HEK293 (cell line): ENCODE measurements at regions not wholly inside any gene's neighbourhood (a gene's known extent, or its start where the extent isn't known, plus 50 kb on each side); places are given as distances from the start of the nearest gene placed in this dataset.

Experiments
- CTCF ChIA-PET: fragments of 350-600 bp; formaldehyde crosslinking; extraction: SDS; loops from one replicate; lab custom pipeline; 2021; ENCODE audit warnings: antibody characterized with exemption; lab: Yijun Ruan, JAX
- POLR2A ChIA-PET: fragments of 300-600 bp; formaldehyde crosslinking; extraction: SDS; loops from one replicate; lab custom pipeline; 2020; ENCODE audit warnings: antibody characterized with exemption, inconsistent platforms; lab: Yijun Ruan, JAX
- H3K27ac ChIP-seq: fragments of 200-500 bp; sonication (Bioruptor generic); 2 replicates; pipeline ENCODE4 v1.5.1; 2014; ENCODE audit warnings: low read depth, low read length, control low read depth, inconsistent platforms; ENCODE audit errors: extremely low read depth
- H3K36me3 ChIP-seq, 2 experiments: fragments of 200-500 bp in 1 of 2; sonication (Bioruptor generic) in 1 of 2; 1 replicate in 1 of 2; 2 replicates in 1 of 2; pipeline ENCODE4 v1.5.1; 2014 to 2017; ENCODE audit warnings: inconsistent platforms in 2 of 2, low read length in 2 of 2; ENCODE audit not compliant: control insufficient read depth in 2 of 2, insufficient read depth in 1 of 2
- H3K4me1 ChIP-seq: fragments of 200-500 bp; sonication (Bioruptor generic); 2 replicates; pipeline ENCODE4 v1.5.1; 2014; ENCODE audit warnings: mild to moderate bottlenecking, low read length, inconsistent platforms; ENCODE audit not compliant: control insufficient read depth, insufficient read depth
- H3K4me3 ChIP-seq: 2 replicates; pipeline ENCODE4 v1.5.1; 2011; ENCODE audit warnings: low read depth, mild to moderate bottlenecking, control low read depth, low read length, moderate library complexity
- H3K9me3 ChIP-seq: fragments of 200-500 bp; sonication (Bioruptor generic); 2 replicates; pipeline ENCODE4 v1.5.1; 2014; ENCODE audit warnings: low read depth, low read length, inconsistent platforms; ENCODE audit not compliant: control insufficient read depth, insufficient read depth
- GFI1B ChIP-seq: fragments of 450-650 bp; formaldehyde crosslinking; IDR thresholded peaks from 2 replicates; pipeline ENCODE4 v1.5.1; 2016; ENCODE audit warnings: missing biosample characterization, missing genetic modification characterization
- GLIS1 ChIP-seq: fragments of 450-650 bp; formaldehyde crosslinking; IDR thresholded peaks from 2 replicates; pipeline ENCODE4 v1.5.1; 2016; ENCODE audit warnings: missing biosample characterization, missing genetic modification characterization
- KLF16 ChIP-seq: fragments of 450-650 bp; formaldehyde crosslinking; IDR thresholded peaks from 2 replicates; pipeline ENCODE4 v1.5.1; 2017; ENCODE audit warnings: missing biosample characterization, missing genetic modification characterization
- PRDM1 ChIP-seq: fragments of 450-650 bp; formaldehyde crosslinking; IDR thresholded peaks from 2 replicates; pipeline ENCODE4; 2016; ENCODE audit warnings: missing biosample characterization, missing genetic modification characterization
- REPIN1 ChIP-seq: fragments of 450-650 bp; formaldehyde crosslinking; IDR thresholded peaks from 2 replicates; pipeline ENCODE4 v1.5.1; 2017; ENCODE audit warnings: missing biosample characterization, missing genetic modification characterization, low read depth
- SCRT1 ChIP-seq: fragments of 450-650 bp; formaldehyde crosslinking; IDR thresholded peaks from 2 replicates; pipeline ENCODE4 v1.5.1; 2016; ENCODE audit warnings: missing biosample characterization, missing genetic modification characterization, borderline replicate concordance
- TCF7L2 ChIP-seq: IDR thresholded peaks from 2 replicates; pipeline ENCODE4 v1.6.1; 2011; ENCODE audit warnings: low read depth, mild to moderate bottlenecking, inconsistent platforms, low read length, moderate library complexity, borderline replicate concordance
- YY1 ChIP-seq: fragments of 450-650 bp; formaldehyde crosslinking; IDR thresholded peaks from 2 replicates; pipeline ENCODE4 v1.5.1; 2018; ENCODE audit warnings: missing biosample characterization, missing genetic modification characterization
- YY2 ChIP-seq: fragments of 450-650 bp; formaldehyde crosslinking; IDR thresholded peaks from 2 replicates; pipeline ENCODE4 v1.5.1; 2016; ENCODE audit warnings: missing biosample characterization, missing genetic modification characterization
- ZEB2 ChIP-seq: fragments of 450-650 bp; formaldehyde crosslinking; IDR thresholded peaks from 2 replicates; pipeline ENCODE4 v1.5.1; 2016; ENCODE audit warnings: missing biosample characterization, missing genetic modification characterization
- ZNF184 ChIP-seq: fragments of 450-650 bp; IDR thresholded peaks from 2 replicates; pipeline ENCODE4 v1.5.1; 2018; ENCODE audit warnings: missing biosample characterization, mild to moderate bottlenecking, missing genetic modification characterization
- ZNF214 ChIP-seq: fragments of 450-650 bp; formaldehyde crosslinking; IDR thresholded peaks from 2 replicates; pipeline ENCODE4 v1.5.1; 2017; ENCODE audit warnings: missing biosample characterization, mild to moderate bottlenecking, missing genetic modification characterization, borderline replicate concordance
- ZNF292 ChIP-seq: fragments of 450-650 bp; formaldehyde crosslinking; IDR thresholded peaks from 2 replicates; pipeline ENCODE4 v1.5.1; 2016; ENCODE audit warnings: low read depth, missing biosample characterization, missing genetic modification characterization, borderline replicate concordance
- ZNF324 ChIP-seq: fragments of 450-650 bp; formaldehyde crosslinking; IDR thresholded peaks from 2 replicates; pipeline ENCODE4 v1.5.1; 2016; ENCODE audit warnings: missing biosample characterization, missing genetic modification characterization
- ZNF335 ChIP-seq: fragments of 450-650 bp; formaldehyde crosslinking; conservative IDR thresholded peaks from 2 replicates; pipeline ENCODE4 v1.5.1; 2016; ENCODE audit warnings: missing biosample characterization, missing genetic modification characterization
- ZNF354C ChIP-seq: fragments of 450-650 bp; formaldehyde crosslinking; IDR thresholded peaks from 2 replicates; pipeline ENCODE4 v1.5.1; 2016; ENCODE audit warnings: missing biosample characterization, missing genetic modification characterization, low read depth, borderline replicate concordance
- ZNF473 ChIP-seq: fragments of 450-650 bp; formaldehyde crosslinking; IDR thresholded peaks from 2 replicates; pipeline ENCODE4 v1.5.1; 2017; ENCODE audit warnings: missing biosample characterization, missing genetic modification characterization
- ZNF513 ChIP-seq: fragments of 450-650 bp; IDR thresholded peaks from 2 replicates; pipeline ENCODE4 v1.5.1; 2018; ENCODE audit warnings: missing biosample characterization, missing genetic modification characterization
- ZNF560 ChIP-seq: fragments of 450-650 bp; formaldehyde crosslinking; IDR thresholded peaks from 2 replicates; pipeline ENCODE4 v1.5.1; 2017; ENCODE audit warnings: missing biosample characterization, missing genetic modification characterization, borderline replicate concordance
- ZNF600 ChIP-seq: fragments of 450-650 bp; formaldehyde crosslinking; IDR thresholded peaks from 2 replicates; pipeline ENCODE4 v1.5.1; 2016; ENCODE audit warnings: missing biosample characterization, missing genetic modification characterization
- ZNF670 ChIP-seq: fragments of 450-650 bp; formaldehyde crosslinking; IDR thresholded peaks from 2 replicates; pipeline ENCODE4 v1.5.1; 2016; ENCODE audit warnings: missing biosample characterization, missing genetic modification characterization, low read depth
- ZNF76 ChIP-seq: fragments of 450-650 bp; formaldehyde crosslinking; IDR thresholded peaks from 2 replicates; pipeline ENCODE4; 2016; ENCODE audit warnings: low read depth, missing biosample characterization, missing genetic modification characterization, borderline replicate concordance
- ZNF768 ChIP-seq: fragments of 450-650 bp; formaldehyde crosslinking; IDR thresholded peaks from 2 replicates; pipeline ENCODE4 v1.5.1; 2018; ENCODE audit warnings: missing biosample characterization, mild to moderate bottlenecking, missing genetic modification characterization
- ZNF776 ChIP-seq: fragments of 450-650 bp; formaldehyde crosslinking; IDR thresholded peaks from 2 replicates; pipeline ENCODE4 v1.5.0; 2017; ENCODE audit warnings: missing biosample characterization, missing genetic modification characterization, borderline replicate concordance
- ZNF785 ChIP-seq: fragments of 450-650 bp; formaldehyde crosslinking; IDR thresholded peaks from 2 replicates; pipeline ENCODE4 v1.5.1; 2016; ENCODE audit warnings: missing biosample characterization, missing genetic modification characterization
- ZNF792 ChIP-seq: fragments of 450-650 bp; formaldehyde crosslinking; IDR thresholded peaks from 2 replicates; pipeline ENCODE4 v1.5.1; 2016; ENCODE audit warnings: missing biosample characterization, missing genetic modification characterization
- ZSCAN23 ChIP-seq: fragments of 450-650 bp; formaldehyde crosslinking; IDR thresholded peaks from 2 replicates; pipeline ENCODE4 v1.5.1; 2016; ENCODE audit warnings: missing biosample characterization, missing genetic modification characterization
- TF ChIP-seq, protein P1 (sequence below): fragments of 450-650 bp; formaldehyde crosslinking; IDR thresholded peaks from 2 replicates; pipeline ENCODE4 v1.5.1; 2016; ENCODE audit warnings: missing biosample characterization, missing genetic modification characterization

DNA sequence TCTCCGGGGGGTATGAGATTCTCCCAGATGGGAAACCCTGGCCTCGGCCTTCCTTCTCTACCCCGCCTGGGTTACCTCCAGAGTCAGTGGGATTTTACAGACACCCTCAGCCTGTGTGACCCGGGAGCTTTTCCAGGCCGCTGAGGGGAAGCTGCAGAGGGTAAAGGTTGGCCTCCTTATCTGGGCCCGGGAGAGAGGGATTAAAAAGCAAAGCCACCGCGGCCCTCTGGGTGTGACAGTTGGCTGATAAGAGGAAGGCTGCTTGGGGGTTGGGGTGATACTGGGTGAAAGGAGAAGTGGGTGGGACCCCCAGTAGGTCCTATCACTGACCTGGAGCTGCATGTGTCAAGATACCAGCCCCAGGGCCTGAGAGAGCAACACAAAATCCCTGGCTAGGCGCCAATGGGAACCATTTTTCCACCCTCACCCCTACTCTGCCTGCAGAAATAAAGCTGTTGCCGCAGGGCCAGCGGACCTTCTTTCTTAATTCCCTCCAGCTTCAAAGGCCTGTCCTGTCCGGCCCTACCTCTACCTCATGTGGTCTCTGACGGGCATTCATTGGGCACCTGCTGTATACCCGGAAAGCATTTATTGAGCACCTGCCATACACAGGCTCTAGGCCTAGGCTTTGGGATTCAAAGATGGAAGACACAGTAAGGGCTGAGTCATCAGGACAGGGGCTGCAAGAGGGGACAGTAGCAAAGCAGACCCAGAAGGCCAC, 77.6 kb upstream of the GSE1 start:
- TF ChIP-seq ZNF214 (no peak), ZNF335 (tag by site-specific recombination) (no peak), ZNF473 (tag by site-specific recombination) (no peak), GFI1B (tag by site-specific recombination) (no peak), PRDM1 (tag by site-specific recombination) (no peak), YY1 (tag by site-specific recombination) (no peak), ZNF184 (tag by site-specific recombination) (no peak), ZNF354C (tag by site-specific recombination) (no peak), YY2 (tag by site-specific recombination) (no peak), SCRT1 (tag by site-specific recombination) (no peak), ZNF768 (tag by site-specific recombination) (no peak), ZNF513 (tag by site-specific recombination) (no peak), GLIS1 (tag by site-specific recombination) (0 out of 2 replicates have a peak, but pooled peaks have one; percentile 15), ZNF776 (tag by site-specific recombination) (no peak), ZEB2 (tag by site-specific recombination) (no peak), TCF7L2 (peak; percentile 94), ZNF76 (tag by site-specific recombination) (no peak), ZNF792 (tag by site-specific recombination) (peak; percentile 95)
- H3K36me3 ChIP-seq = peaks cover 0 to 3% of the 10 kb centered on the region in 2 experiments; a peak in 1 of 3 replicates
- H3K4me3 ChIP-seq = no peak overlapping the region
- H3K4me1 ChIP-seq = no peaks in the 10 kb centered on the region
- ChIA-PET POLR2A (no interaction called here), CTCF (no interaction called here)
- H3K27ac ChIP-seq = no peak overlapping the region
- H3K9me3 ChIP-seq = no peaks in the 10 kb centered on the region

- no peak overlapping the region for H3K4me3 ChIP-seq
- CTCF ChIA-PET = no interaction called here
These were observed 77.1 kb upstream of the GSE1 start for GRCh38 chr16:85536073-85536410.

GRCh38 chr16:85536411-85537330, 76.5 kb upstream of the GSE1 start:
- POLR2A ChIA-PET = no interaction called here
- TF ChIP-seq KLF16 = no peak
- no peak for TF ChIP-seq ZNF560 (tag by site-specific recombination)
- no peak for TF ChIP-seq REPIN1 (tag by site-specific recombination)
- TF ChIP-seq ZNF292 (tag by site-specific recombination) = no peak
- no peak for TF ChIP-seq ZSCAN23 (tag by site-specific recombination)
- no peak for TF ChIP-seq ZNF785 (tag by site-specific recombination)
- TF ChIP-seq GFI1B (tag by site-specific recombination) = no peak
- TF ChIP-seq, protein P1, sequence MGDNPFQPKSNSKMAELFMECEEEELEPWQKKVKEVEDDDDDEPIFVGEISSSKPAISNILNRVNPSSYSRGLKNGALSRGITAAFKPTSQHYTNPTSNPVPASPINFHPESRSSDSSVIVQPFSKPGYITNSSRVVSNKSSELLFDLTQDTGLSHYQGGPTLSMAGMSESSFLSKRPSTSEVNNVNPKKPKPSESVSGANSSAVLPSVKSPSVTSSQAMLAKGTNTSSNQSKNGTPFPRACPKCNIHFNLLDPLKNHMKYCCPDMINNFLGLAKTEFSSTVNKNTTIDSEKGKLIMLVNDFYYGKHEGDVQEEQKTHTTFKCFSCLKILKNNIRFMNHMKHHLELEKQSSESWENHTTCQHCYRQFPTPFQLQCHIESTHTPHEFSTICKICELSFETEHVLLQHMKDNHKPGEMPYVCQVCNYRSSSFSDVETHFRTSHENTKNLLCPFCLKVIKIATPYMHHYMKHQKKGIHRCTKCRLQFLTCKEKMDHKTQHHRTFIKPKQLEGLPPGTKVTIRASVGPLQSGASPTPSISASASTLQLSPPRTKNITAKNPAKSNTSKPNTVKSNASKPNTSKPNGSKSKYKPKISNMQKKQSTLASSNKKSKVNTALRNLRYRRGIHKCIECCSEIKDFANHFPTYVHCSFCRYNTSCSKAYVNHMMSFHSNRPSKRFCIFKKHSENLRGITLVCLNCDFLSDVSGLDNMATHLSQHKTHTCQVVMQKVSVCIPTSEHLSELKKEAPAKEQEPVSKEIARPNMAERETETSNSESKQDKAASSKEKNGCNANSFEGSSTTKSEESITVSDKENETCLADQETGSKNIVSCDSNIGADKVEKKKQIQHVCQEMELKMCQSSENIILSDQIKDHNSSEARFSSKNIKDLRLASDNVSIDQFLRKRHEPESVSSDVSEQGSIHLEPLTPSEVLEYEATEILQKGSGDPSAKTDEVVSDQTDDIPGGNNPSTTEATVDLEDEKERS (tag by site-specific recombination) = no peak
- no peak for TF ChIP-seq ZNF324 (tag by site-specific recombination)

More at GRCh38 chr16:85536073-85536410, 77.1 kb upstream of the GSE1 start:
- H3K36me3 ChIP-seq = peaks cover 0 to 3% of the 10 kb centered on the region in 2 experiments; a peak in 1 of 3 replicates
- H3K4me1 ChIP-seq = no peaks in the 10 kb centered on the region
- POLR2A ChIA-PET = no interaction called here
- no peak overlapping the region for H3K27ac ChIP-seq
- TF ChIP-seq GLIS1 (tag by site-specific recombination) (peak; percentile 17; the same call in 1 of the 2 replicates), ZNF670 (tag by site-specific recombination) (no peak), ZNF600 (no peak)
- H3K9me3 ChIP-seq = no peaks in the 10 kb centered on the region

More at GRCh38 chr16:85536411-85537330, 76.5 kb upstream of the GSE1 start:
- Histone ChIP-seq H3K4me1 (no peaks in the 10 kb centered on the region), H3K27ac (no peak overlapping the region), H3K9me3 (no peaks in the 10 kb centered on the region), H3K4me3 (no peak overlapping the region), H3K36me3 (peaks cover 0 to 3% of the 10 kb centered on the region in 2 experiments; a peak in 1 of 3 replicates)
- CTCF ChIA-PET = interaction anchor here (0.7 kb wide), 1 partner anchor 142 kb away, joined by 3 read pairs; no protein-coding TSS in a partner anchor
